ENCODE measurements at regions not wholly inside any gene's neighbourhood (a gene's known extent, or its start where the extent isn't known, plus 50 kb on each side); places are given as distances from the start of the nearest gene placed in this dataset.

GRCh38 chr6:156440688-156441087 lies 336.5 kb upstream of the ARID1B start:
- Histone ChIP-seq H3K27me3 (replicated peaks; ENCODE audit: insufficient read depth) (no peaks in the 10 kb centered on the region), H3K4me1 (ENCODE audit: control insufficient read depth in 1 of 2, low read depth in 2 of 2) (no peaks in the 10 kb centered on the region), H3K9me3 (no peaks in the 10 kb centered on the region), H3K27ac (no peak overlapping the region), H3K36me3 (no peaks in the 10 kb centered on the region), H3K4me3 (no peak overlapping the region)
- DNase-seq (ENCODE audit: low spot score) (no peak), ATAC-seq (ENCODE audit: insufficient number of reproducible peaks, low FRiP score, low read depth) (no peak)
- no peak for TF ChIP-seq CTCF (IDR thresholded peaks at IDR 0.05)

GRCh38 chr6:156438350-156438923 lies 338.7 kb upstream of the ARID1B start:
- no peaks in the 10 kb centered on the region for H3K27me3 ChIP-seq (replicated peaks; ENCODE audit: insufficient read depth)
- H3K9me3 ChIP-seq, result no peaks in the 10 kb centered on the region
- no peak overlapping the region for H3K4me3 ChIP-seq
- no peak overlapping the region for H3K27ac ChIP-seq
- ATAC-seq (ENCODE audit: insufficient number of reproducible peaks, low FRiP score, low read depth), result no peak
- DNase-seq (ENCODE audit: low spot score), result no peak
- no peaks in the 10 kb centered on the region for H3K36me3 ChIP-seq
- H3K4me1 ChIP-seq (ENCODE audit: control insufficient read depth in 1 of 2, low read depth in 2 of 2), result no peaks in the 10 kb centered on the region
- TF ChIP-seq CTCF (IDR thresholded peaks at IDR 0.05), result no peak

GRCh38 chr6:156437121-156437879 lies 339.9 kb upstream of the ARID1B start:
- no peaks in the 10 kb centered on the region for H3K36me3 ChIP-seq
- ATAC-seq (ENCODE audit: insufficient number of reproducible peaks, low FRiP score, low read depth) (no peak), DNase-seq (ENCODE audit: low spot score) (no peak)
- no peak overlapping the region for H3K4me3 ChIP-seq
- no peaks in the 10 kb centered on the region for H3K4me1 ChIP-seq (ENCODE audit: control insufficient read depth in 1 of 2, low read depth in 2 of 2)
- H3K27me3 ChIP-seq (replicated peaks; ENCODE audit: insufficient read depth), result no peaks in the 10 kb centered on the region
- no peaks in the 10 kb centered on the region for H3K9me3 ChIP-seq
- no peak overlapping the region for H3K27ac ChIP-seq
- no peak for TF ChIP-seq CTCF (IDR thresholded peaks at IDR 0.05)

GRCh38 chr6:156434795-156435190 lies 342.4 kb upstream of the ARID1B start:
- no peak for TF ChIP-seq CTCF (IDR thresholded peaks at IDR 0.05)
- no peak for ATAC-seq (ENCODE audit: insufficient number of reproducible peaks, low FRiP score, low read depth)
- no peaks in the 10 kb centered on the region for H3K36me3 ChIP-seq
- H3K27ac ChIP-seq, result no peak overlapping the region
- no peak for DNase-seq (ENCODE audit: low spot score)
- H3K4me1 ChIP-seq (ENCODE audit: control insufficient read depth in 1 of 2, low read depth in 2 of 2), result no peaks in the 10 kb centered on the region
- H3K9me3 ChIP-seq, result no peaks in the 10 kb centered on the region
- H3K4me3 ChIP-seq, result no peak overlapping the region
- H3K27me3 ChIP-seq (replicated peaks; ENCODE audit: insufficient read depth), result no peaks in the 10 kb centered on the region

- no peaks in the 10 kb centered on the region for H3K27me3 ChIP-seq (replicated peaks; ENCODE audit: insufficient read depth)
- no peaks in the 10 kb centered on the region for H3K4me1 ChIP-seq (ENCODE audit: control insufficient read depth in 1 of 2, low read depth in 2 of 2)
- no peaks in the 10 kb centered on the region for H3K9me3 ChIP-seq
- no peak for TF ChIP-seq CTCF (IDR thresholded peaks at IDR 0.05)
- no peak for ATAC-seq (ENCODE audit: insufficient number of reproducible peaks, low FRiP score, low read depth)
- no peak overlapping the region for H3K4me3 ChIP-seq
- no peak for DNase-seq (ENCODE audit: low spot score)
- H3K36me3 ChIP-seq, result no peaks in the 10 kb centered on the region
- no peak overlapping the region for H3K27ac ChIP-seq
These were observed 343.0 kb upstream of the ARID1B start for GRCh38 chr6:156434049-156434794.

All from thoracic aorta (tissue), 2 donors.